K562 (cell line): ENCODE measurements at regions not wholly inside any gene's neighbourhood (a gene's known extent, or its start where the extent isn't known, plus 50 kb on each side); places are given as distances from the start of the nearest gene placed in this dataset.

Experiments
- ATAC-seq: fragments of 200-7000 bp; cut with Tn5 transposase; 3 replicates; pipeline ENCODE4 v1.9.1; 2020; ENCODE audit warnings: moderate library complexity
- BruUV-seq: library from RNA; stranded (reverse); fragments of 400-500 nt; replicated peaks from 2 replicates; lab custom pipeline; 2021; lab: Mats Ljungman, UMichigan
- CTCF ChIA-PET: fragments of 300-600 bp; formaldehyde crosslinking; extraction: SDS; loops from one replicate; lab custom pipeline; 2021; ENCODE audit warnings: low intra/inter-chr PET ratio; lab: Yijun Ruan, JAX
- POLR2A ChIA-PET: fragments of 300-600, 350-650 bp; sonication (Branson Sonifier 250); formaldehyde crosslinking; extraction: SDS; loops from one replicate; lab custom pipeline; 2021; ENCODE audit warnings: antibody characterized with exemption, inconsistent platforms; lab: Yijun Ruan, JAX
- DNase-seq, 4 experiments: peaks; one replicate each; pipeline versions ENCODE4 v3.0.0 to v3.0.0-alpha.2; 2011 to 2018; ENCODE audit warnings: low spot score in 3 of 4, mixed read lengths in 3 of 4; ENCODE audit errors: extremely low read depth in 1 of 4
- FAIRE-seq: peaks from 2 replicates; lab custom pipeline; 2011; peaks lifted over from hg19 to GRCh38; lab: Jason Lieb, UNC
- H2AFZ ChIP-seq: 2 replicates; pipeline ENCODE4 v1.6.0; 2011; ENCODE audit warnings: low read depth, low read length, control low read depth, inconsistent platforms
- H3K27ac ChIP-seq: fragments of 200-600 bp; 3 replicates; pipeline ENCODE4 v1.8.0; 2011; ENCODE audit warnings: low read depth, mild to moderate bottlenecking, control low read depth, inconsistent platforms, low read length, moderate library complexity, mixed read lengths; ENCODE audit errors: extremely low read depth
- H3K27me3 ChIP-seq, 2 experiments: fragments of 300-600 bp in 1 of 2; 2 replicates in 1 of 2; 3 replicates in 1 of 2; pipeline versions ENCODE4 v1.6.0 to v1.8.0; 2011; ENCODE audit warnings: inconsistent platforms in 2 of 2, low read length in 2 of 2, mild to moderate bottlenecking in 1 of 2, mixed read lengths in 1 of 2, moderate library complexity in 1 of 2; ENCODE audit not compliant: control insufficient read depth in 2 of 2, insufficient read depth in 2 of 2
- H3K36me3 ChIP-seq: fragments of 300-600 bp; 3 replicates; pipeline ENCODE4 v1.8.0; 2011; ENCODE audit warnings: mild to moderate bottlenecking, low read length, inconsistent platforms; ENCODE audit not compliant: control insufficient read depth, insufficient read depth
- H3K4me1 ChIP-seq, 2 experiments: fragments of 200-600 bp in 1 of 2; replicated peaks in 1 of 2; 2 replicates in 1 of 2; 3 replicates in 1 of 2; pipeline versions ENCODE4 v1.5.1 to v1.8.0; 2011; ENCODE audit warnings: inconsistent platforms in 2 of 2, low read length in 2 of 2, mild to moderate bottlenecking in 1 of 2, mixed read lengths in 1 of 2, moderate library complexity in 1 of 2; ENCODE audit not compliant: control insufficient read depth in 2 of 2, insufficient read depth in 2 of 2
- H3K4me2 ChIP-seq: 2 replicates; pipeline ENCODE4 v1.6.1; 2011; ENCODE audit warnings: low read length, control low read depth, inconsistent platforms, mixed read lengths; ENCODE audit not compliant: insufficient read depth
- H3K4me3 ChIP-seq: fragments of 200-600 bp; sonication (generic), shearing (Covaris generic); 2 replicates; pipeline ENCODE4 v1.5.1; 2016; ENCODE audit warnings: control low read depth, inconsistent platforms
- H3K79me2 ChIP-seq: fragments of 200-600 bp; 3 replicates; pipeline ENCODE4 v1.8.0; 2011; ENCODE audit warnings: low read length, inconsistent platforms; ENCODE audit not compliant: control insufficient read depth, insufficient read depth
- H3K9ac ChIP-seq, 2 experiments: 2 replicates each; pipeline versions ENCODE4 v1.6.0 to v1.6.1; 2011; ENCODE audit warnings: low read depth in 2 of 2, low read length in 2 of 2, control low read depth in 1 of 2, inconsistent platforms in 1 of 2, mild to moderate bottlenecking in 1 of 2, mixed read lengths in 1 of 2; ENCODE audit not compliant: insufficient read depth in 1 of 2
- H3K9me1 ChIP-seq: one replicate; pipeline ENCODE4 v1.6.0; 2011; ENCODE audit warnings: inconsistent platforms, mild to moderate bottlenecking, low read length, moderate library complexity; ENCODE audit not compliant: control insufficient read depth, insufficient read depth
- H3K9me3 ChIP-seq: replicated peaks from 2 replicates; pipeline ENCODE4 v1.5.1; 2011; ENCODE audit warnings: low read depth, low read length, inconsistent platforms; ENCODE audit not compliant: control insufficient read depth, insufficient read depth
- H4K20me1 ChIP-seq: replicated peaks from 2 replicates; pipeline ENCODE4 v1.6.1; 2011; ENCODE audit warnings: low read length, inconsistent platforms, mixed read lengths; ENCODE audit not compliant: control insufficient read depth, insufficient read depth
- MTA1 ChIP-seq: fragments of 450-650 bp; IDR thresholded peaks from 2 replicates; pipeline ENCODE4 v1.6.1; 2017; ENCODE audit warnings: borderline replicate concordance
- POLR2A ChIP-seq: fragments of 450-650 bp; conservative IDR thresholded peaks from 2 replicates; pipeline ENCODE4 v1.6.1; 2016
- PRPF4 ChIP-seq: fragments of 200-400 bp; formaldehyde crosslinking; IDR thresholded peaks from one replicate; pipeline ENCODE4 v1.6.1; 2017; ENCODE audit warnings: low read length, low read depth, mild to moderate bottlenecking; ENCODE audit not compliant: insufficient read depth, poor library complexity, severe bottlenecking
- REST ChIP-seq, 2 experiments: fragments of 450-650 bp; formaldehyde crosslinking in 1 of 2; IDR thresholded peaks; 2 replicates each; pipeline versions ENCODE4 v1.4.0 to v1.6.1; 2014 to 2020; ENCODE audit warnings: mild to moderate bottlenecking in 2 of 2, borderline replicate concordance in 1 of 2, low read depth in 1 of 2
- TAF15 ChIP-seq: fragments of 200-400 bp; formaldehyde crosslinking; IDR thresholded peaks from 2 replicates; pipeline ENCODE4 v1.6.1; 2017; ENCODE audit warnings: mild to moderate bottlenecking, low read depth, low read length, moderate library complexity
- ZNF778 ChIP-seq: fragments of 450-650 bp; formaldehyde crosslinking; IDR thresholded peaks from 2 replicates; pipeline ENCODE4 v1.4.0; 2020; ENCODE audit warnings: mild to moderate bottlenecking, moderate library complexity
- in situ Hi-C: fragments of 300-500 bp; cut with MboI; formaldehyde crosslinking; loops from 4 replicates; pipeline ENCODE4 v1.15.0; 2018; ENCODE audit warnings: inconsistent platforms, mixed read lengths
- intact Hi-C: fragments of 100-400 bp; cut with micrococcal nuclease; formaldehyde crosslinking; loops from 2 replicates; pipeline ENCODE4 v1.14.2; 2022
- TF ChIP-seq, protein P1 (sequence below), 3 experiments: fragments of 200-800 bp in 1 of 3; sonication (Bioruptor generic) in 1 of 3; sonication (generic) in 1 of 3; formaldehyde crosslinking in 1 of 3; IDR thresholded peaks; 2 replicates each; pipeline versions ENCODE4 v1.6.1 to v1.8.0; 2016 to 2022; ENCODE audit warnings: mild to moderate bottlenecking in 2 of 3, missing compliant biosample characterization in 2 of 3, missing genetic modification characterization in 2 of 3, missing genetic modification reagents in 1 of 3

GRCh38 chr10:53744176-53744575 lies 971.6 kb upstream of the MBL2 start (continued):
- TF ChIP-seq REST (IDR thresholded peaks at IDR 0.05; ENCODE audit: borderline replicate concordance) (no peak), REST (CRISPR knock-in tag; IDR thresholded peaks at IDR 0.05; ENCODE audit: low read depth) (no peak), TAF15 (no peak)

GRCh38 chr10:53737132-53737531 lies 964.5 kb upstream of the MBL2 start:
- Histone ChIP-seq H3K9me3 (no peaks in the 10 kb centered on the region), H3K9me1 (no peaks in the 10 kb centered on the region), H4K20me1 (no peaks in the 10 kb centered on the region), H3K4me3 (no peak overlapping the region), H3K79me2 (no peaks in the 10 kb centered on the region), H3K36me3 (no peaks in the 10 kb centered on the region), H3K27me3 (no peaks in the 10 kb centered on the region), H3K4me1 (no peaks in the 10 kb centered on the region), H3K27ac (no peak overlapping the region), H3K9ac (no peak overlapping the region), H3K4me2 (no peak overlapping the region), H2AFZ (no peak overlapping the region)
- CTCF ChIA-PET = no interaction called here
- no peak for TF ChIP-seq MTA1
- TF ChIP-seq POLR2A = no peak
- no peak for TF ChIP-seq ZNF778 (CRISPR knock-in tag)
- TF ChIP-seq PRPF4 = no peak
- TF ChIP-seq, protein P1, sequence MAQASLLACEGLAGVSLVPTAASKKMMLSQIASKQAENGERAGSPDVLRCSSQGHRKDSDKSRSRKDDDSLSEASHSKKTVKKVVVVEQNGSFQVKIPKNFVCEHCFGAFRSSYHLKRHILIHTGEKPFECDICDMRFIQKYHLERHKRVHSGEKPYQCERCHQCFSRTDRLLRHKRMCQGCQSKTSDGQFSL (CRISPR knock-in tag; IDR thresholded peaks at IDR 0.05) = no peak
- TF ChIP-seq, protein P1 (tag; IDR thresholded peaks at IDR 0.05) = no peak
- in situ Hi-C loops (no loop called here), intact Hi-C loops (no loop called here)
- BruUV-seq = no TSS peak
- POLR2A ChIA-PET = no interaction called here
- ATAC-seq = no peak
- no peak for DNase-seq
- no peak for FAIRE-seq
